IMR-90 (cell line): ENCODE measurements at regions not wholly inside any gene's neighbourhood (a gene's known extent, or its start where the extent isn't known, plus 50 kb on each side); places are given as distances from the start of the nearest gene placed in this dataset.

Experiments
- POLR2A ChIP-seq: IDR thresholded peaks from 2 replicates; pipeline ENCODE4 v1.6.1; 2012; ENCODE audit warnings: mild to moderate bottlenecking, low read depth, low read length
- TF ChIP-seq, protein P1 (sequence below): conservative IDR thresholded peaks from 2 replicates; pipeline ENCODE4 v1.5.1; 2012; ENCODE audit warnings: mild to moderate bottlenecking, low read depth, low read length, improper control_type of control experiment

- TF ChIP-seq, protein P1, sequence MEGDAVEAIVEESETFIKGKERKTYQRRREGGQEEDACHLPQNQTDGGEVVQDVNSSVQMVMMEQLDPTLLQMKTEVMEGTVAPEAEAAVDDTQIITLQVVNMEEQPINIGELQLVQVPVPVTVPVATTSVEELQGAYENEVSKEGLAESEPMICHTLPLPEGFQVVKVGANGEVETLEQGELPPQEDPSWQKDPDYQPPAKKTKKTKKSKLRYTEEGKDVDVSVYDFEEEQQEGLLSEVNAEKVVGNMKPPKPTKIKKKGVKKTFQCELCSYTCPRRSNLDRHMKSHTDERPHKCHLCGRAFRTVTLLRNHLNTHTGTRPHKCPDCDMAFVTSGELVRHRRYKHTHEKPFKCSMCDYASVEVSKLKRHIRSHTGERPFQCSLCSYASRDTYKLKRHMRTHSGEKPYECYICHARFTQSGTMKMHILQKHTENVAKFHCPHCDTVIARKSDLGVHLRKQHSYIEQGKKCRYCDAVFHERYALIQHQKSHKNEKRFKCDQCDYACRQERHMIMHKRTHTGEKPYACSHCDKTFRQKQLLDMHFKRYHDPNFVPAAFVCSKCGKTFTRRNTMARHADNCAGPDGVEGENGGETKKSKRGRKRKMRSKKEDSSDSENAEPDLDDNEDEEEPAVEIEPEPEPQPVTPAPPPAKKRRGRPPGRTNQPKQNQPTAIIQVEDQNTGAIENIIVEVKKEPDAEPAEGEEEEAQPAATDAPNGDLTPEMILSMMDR, result no peak
- no peak for TF ChIP-seq POLR2A
These were observed 114.0 kb upstream of the DCLK2 start for GRCh38 chr4:149964001-149964796.
